ENCODE measurements at regions not wholly inside any gene's neighbourhood (a gene's known extent, or its start where the extent isn't known, plus 50 kb on each side); places are given as distances from the start of the nearest gene placed in this dataset.
"Not testable (repeated sequence)": the region's sequence is repeated elsewhere in the genome, so short reads cannot be mapped to it uniquely, and the experiment has no call there.

GRCh38 chr2:78734221-78734620 lies 291.3 kb upstream of the REG3G start:
- TF ChIP-seq ZFX (IDR thresholded peaks at IDR 0.05) (no peak), CTCF (conservative IDR thresholded peaks at IDR 0.05) (no peak)
- no peak overlapping the region for H3K27ac ChIP-seq

DNA sequence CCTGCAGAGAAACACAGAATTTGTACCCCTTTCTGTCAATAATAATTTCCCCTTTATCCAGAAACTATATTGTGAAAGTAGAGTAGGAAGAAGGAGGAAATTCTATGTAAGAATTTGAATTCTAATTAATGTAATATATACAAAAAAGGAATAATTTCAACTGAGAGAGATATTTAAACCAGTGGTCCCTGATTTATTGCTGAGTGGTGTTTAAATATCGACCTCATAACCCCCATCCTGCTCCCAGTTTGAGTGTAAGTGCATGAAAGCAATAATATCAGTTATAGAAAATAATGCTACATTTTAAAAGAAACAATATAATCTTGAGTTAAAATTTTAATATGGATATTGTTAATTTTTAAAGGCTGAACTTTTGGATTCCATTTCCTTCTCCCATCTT lies 286.2 kb upstream of the REG3G start:
- no peak overlapping the region for H3K27ac ChIP-seq
- TF ChIP-seq CTCF (conservative IDR thresholded peaks at IDR 0.05) (no peak), ZFX (IDR thresholded peaks at IDR 0.05) (no peak)

GRCh38 chr2:78749638-78750037 lies 275.9 kb upstream of the REG3G start:
- TF ChIP-seq ZFX (IDR thresholded peaks at IDR 0.05), result no peak
- no peak for TF ChIP-seq CTCF (conservative IDR thresholded peaks at IDR 0.05)
- no peak overlapping the region for H3K27ac ChIP-seq

GRCh38 chr2:78750219-78750618 lies 275.3 kb upstream of the REG3G start:
- TF ChIP-seq CTCF (conservative IDR thresholded peaks at IDR 0.05) (no peak), ZFX (IDR thresholded peaks at IDR 0.05) (no peak)
- no peak overlapping the region for H3K27ac ChIP-seq

DNA sequence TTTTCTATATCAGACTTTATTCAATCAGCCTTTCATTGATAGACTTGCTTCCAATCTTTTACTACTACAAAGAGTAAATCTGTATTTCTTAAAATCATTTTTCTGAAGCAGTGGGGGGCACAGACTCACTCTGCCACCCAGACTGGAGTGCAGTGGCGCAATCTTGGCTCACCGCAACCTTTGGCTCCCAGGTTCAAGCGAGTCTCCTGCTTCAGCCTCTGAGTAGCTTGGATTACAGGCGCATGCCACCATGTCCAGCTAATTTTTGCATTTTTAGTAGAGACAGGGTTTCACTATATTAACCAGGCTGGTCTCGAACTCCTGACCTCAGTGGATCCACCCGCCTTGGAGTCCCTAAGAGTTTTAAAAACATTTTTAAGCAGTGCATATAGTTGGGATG lies 270.6 kb upstream of the REG3G start:
- TF ChIP-seq ZFX (IDR thresholded peaks at IDR 0.05), result no peak
- no peak for TF ChIP-seq CTCF (conservative IDR thresholded peaks at IDR 0.05)
- H3K27ac ChIP-seq, result no peak overlapping the region

DNA sequence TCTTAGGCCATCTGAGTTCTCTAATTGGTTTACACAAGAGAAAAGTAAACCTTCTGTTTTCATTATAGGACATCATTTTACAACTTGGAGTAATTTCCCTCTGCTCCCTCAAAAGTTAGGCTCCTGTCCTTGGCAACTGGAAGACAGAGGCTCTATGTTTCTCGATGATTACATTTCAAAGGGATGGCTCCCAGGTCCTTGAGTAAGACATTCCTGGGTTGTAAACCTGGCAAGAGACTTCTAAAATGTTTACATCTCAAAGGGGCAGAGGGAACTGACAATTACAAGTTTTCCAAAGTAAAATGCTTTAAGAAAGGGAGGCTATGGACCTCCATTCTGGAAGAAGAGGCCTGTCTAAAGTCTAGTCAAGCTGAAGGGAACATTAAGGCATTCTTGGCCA lies 268.3 kb upstream of the REG3G start:
- no peak overlapping the region for H3K27ac ChIP-seq
- TF ChIP-seq CTCF (conservative IDR thresholded peaks at IDR 0.05), result no peak
- no peak for TF ChIP-seq ZFX (IDR thresholded peaks at IDR 0.05)

DNA sequence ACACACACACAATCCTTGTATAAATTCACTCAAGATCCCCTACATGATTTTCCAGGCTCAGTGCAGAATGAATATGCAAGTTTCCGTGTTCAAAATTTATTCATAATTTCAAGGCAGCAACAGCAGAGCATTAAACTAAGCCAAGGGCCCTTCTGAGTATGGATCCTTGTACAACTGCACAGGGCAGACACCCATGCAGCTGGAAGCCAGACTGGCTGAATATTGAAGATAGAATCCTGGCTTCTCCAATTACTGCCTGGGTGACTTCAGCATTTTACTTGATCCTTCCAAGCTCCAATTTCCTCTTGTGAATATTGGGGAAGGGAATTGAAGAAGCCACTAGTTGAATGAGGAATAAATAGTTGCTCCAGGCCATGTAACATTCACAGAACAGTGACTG lies 267.9 kb upstream of the REG3G start:
- no peak overlapping the region for H3K27ac ChIP-seq

DNA sequence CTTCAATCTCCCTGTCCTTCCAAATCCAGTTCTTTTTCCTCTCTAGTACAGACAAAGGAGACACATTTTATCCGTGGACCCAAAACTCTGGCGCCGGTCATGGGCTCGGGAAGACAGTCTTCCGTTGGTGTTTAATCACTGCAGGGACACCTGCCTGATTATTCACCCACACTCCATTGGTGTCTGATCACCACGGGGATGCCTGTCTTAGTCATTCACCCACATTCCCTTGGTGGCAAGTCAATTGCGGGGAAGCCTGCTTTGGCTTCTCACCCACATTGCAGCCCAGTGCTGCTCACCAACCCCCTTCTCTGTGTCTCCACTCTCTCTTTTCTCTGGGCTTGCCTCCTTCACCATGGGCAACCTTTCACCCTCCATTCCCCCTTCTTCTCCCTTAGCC lies 266.7 kb upstream of the REG3G start:
- not testable (repeated sequence) for H3K27ac ChIP-seq

More for the DNA sequence above, 267.9 kb upstream of the REG3G start:
- TF ChIP-seq ZFX (IDR thresholded peaks at IDR 0.05) (no peak), CTCF (conservative IDR thresholded peaks at IDR 0.05) (no peak)
